CD4-positive, CD25-positive, alpha-beta regulatory T cell (primary cell): ENCODE measurements at regions not wholly inside any gene's neighbourhood (a gene's known extent, or its start where the extent isn't known, plus 50 kb on each side); places are given as distances from the start of the nearest gene placed in this dataset.
"Not testable (repeated sequence)": the region's sequence is repeated elsewhere in the genome, so short reads cannot be mapped to it uniquely, and the experiment has no call there.

Experiments
- ATAC-seq, 2 donors: fragments of 150-1000 bp; cut with Tn5 transposase; one replicate each; pipeline ENCODE4 v1.10.0; 2021; ENCODE audit warnings: low read depth in 2 of 2, moderate number of reproducible peaks in 2 of 2, moderate library complexity in 1 of 2
- DNase-seq, 3 donors: peaks; one replicate each; pipeline versions ENCODE4 v3.0.0 to v3.0.0-alpha.2; 2012 to 2022; ENCODE audit warnings: mixed read lengths in 1 of 3
- H3K27ac ChIP-seq: one replicate; pipeline ENCODE4 v1.7.0; 2013; ENCODE audit warnings: mild to moderate bottlenecking, low read length; ENCODE audit not compliant: insufficient read depth, poor library complexity, severe bottlenecking
- H3K27me3 ChIP-seq: one replicate; pipeline ENCODE4 v1.7.0; 2013; ENCODE audit warnings: low read length; ENCODE audit not compliant: control insufficient read depth, insufficient read depth
- H3K36me3 ChIP-seq: one replicate; pipeline ENCODE4 v1.7.0; 2013; ENCODE audit warnings: mild to moderate bottlenecking, low read length, moderate library complexity; ENCODE audit not compliant: control insufficient read depth, insufficient read depth
- H3K4me1 ChIP-seq: 2 replicates; pipeline ENCODE4 v1.7.0; 2013; ENCODE audit warnings: mild to moderate bottlenecking, low read length; ENCODE audit not compliant: insufficient read depth, control insufficient read depth, poor library complexity, severe bottlenecking
- H3K4me3 ChIP-seq: one replicate; pipeline ENCODE4 v1.7.0; 2013; ENCODE audit warnings: low read depth, mild to moderate bottlenecking, low read length, moderate library complexity
- H3K9me3 ChIP-seq, 2 experiments: 1 replicate in 1 of 2; 2 replicates in 1 of 2; pipeline ENCODE4 v1.7.0; 2013; ENCODE audit warnings: low read length in 2 of 2, mild to moderate bottlenecking in 1 of 2, moderate library complexity in 1 of 2; ENCODE audit not compliant: control insufficient read depth in 2 of 2
- H3K27ac Mint-ChIP-seq, 3 donors: one replicate each; pipeline ENCODE4 v1.8.0; 2020 to 2022; ENCODE audit warnings: mild to moderate bottlenecking in 3 of 3, mixed read lengths in 3 of 3, moderate library complexity in 2 of 3
- H3K27me3 Mint-ChIP-seq: one replicate; pipeline ENCODE4 v1.8.0; 2022; ENCODE audit warnings: mild to moderate bottlenecking, mixed read lengths
- H3K36me3 Mint-ChIP-seq: one replicate; pipeline ENCODE4 v1.8.0; 2020; ENCODE audit warnings: mixed read lengths
- H3K4me1 Mint-ChIP-seq, 4 donors: one replicate each; pipeline ENCODE4 v1.8.0; 2020 to 2022; ENCODE audit warnings: mixed read lengths in 4 of 4, mild to moderate bottlenecking in 1 of 4
- H3K4me3 Mint-ChIP-seq, 4 donors: one replicate each; pipeline ENCODE4 v1.8.0; 2020 to 2022; ENCODE audit warnings: mild to moderate bottlenecking in 4 of 4, mixed read lengths in 4 of 4, moderate library complexity in 3 of 4
- H3K9me3 Mint-ChIP-seq, 7 donors: one replicate each; pipeline ENCODE4 v1.8.0; 2020 to 2022; ENCODE audit warnings: mixed read lengths in 7 of 7, mild to moderate bottlenecking in 3 of 7, moderate library complexity in 2 of 7

DNA sequence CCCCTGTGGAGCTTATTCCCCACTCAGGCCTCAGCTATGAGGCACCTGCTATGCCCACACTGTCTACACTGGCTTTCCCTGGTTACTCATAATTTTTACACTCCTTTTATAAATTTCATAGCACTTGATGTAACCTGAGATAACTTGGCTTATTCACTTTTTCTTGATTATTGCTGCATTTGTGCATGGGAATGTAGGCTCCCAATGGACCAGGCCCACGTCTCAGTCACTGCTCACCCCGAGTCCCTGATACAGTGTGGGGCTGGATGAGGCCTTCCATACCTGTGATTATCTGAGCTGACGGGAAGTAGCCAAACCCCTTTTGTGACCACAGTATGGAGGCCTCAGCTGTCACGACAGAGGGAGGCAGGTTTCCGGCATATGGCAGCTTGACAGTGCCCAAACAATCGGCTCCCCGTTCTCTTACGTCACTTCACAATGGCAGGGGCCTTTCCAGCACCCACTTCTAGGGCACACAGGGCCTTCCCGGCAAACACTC is 645.3 kb downstream of the ACTR3B start:
- no peaks in the 10 kb centered on the region for H3K4me1 ChIP-seq
- no peak for ATAC-seq
- no peak overlapping the region for H3K4me3 ChIP-seq
- Mint-ChIP-seq H3K36me3 (no peaks in the 10 kb centered on the region), H3K27me3 (no peaks in the 10 kb centered on the region), H3K27ac (no peak overlapping the region), H3K4me3 (no peak overlapping the region), H3K9me3 (peaks cover 0 to 7% (median 1%) of the 10 kb centered on the region in 7 donors), H3K4me1 (no peaks in the 10 kb centered on the region)
- no peaks in the 10 kb centered on the region for H3K9me3 ChIP-seq
- H3K27me3 ChIP-seq, result no peaks in the 10 kb centered on the region
- H3K36me3 ChIP-seq, result no peaks in the 10 kb centered on the region
- H3K27ac ChIP-seq, result no peak overlapping the region
- no peak for DNase-seq

DNA sequence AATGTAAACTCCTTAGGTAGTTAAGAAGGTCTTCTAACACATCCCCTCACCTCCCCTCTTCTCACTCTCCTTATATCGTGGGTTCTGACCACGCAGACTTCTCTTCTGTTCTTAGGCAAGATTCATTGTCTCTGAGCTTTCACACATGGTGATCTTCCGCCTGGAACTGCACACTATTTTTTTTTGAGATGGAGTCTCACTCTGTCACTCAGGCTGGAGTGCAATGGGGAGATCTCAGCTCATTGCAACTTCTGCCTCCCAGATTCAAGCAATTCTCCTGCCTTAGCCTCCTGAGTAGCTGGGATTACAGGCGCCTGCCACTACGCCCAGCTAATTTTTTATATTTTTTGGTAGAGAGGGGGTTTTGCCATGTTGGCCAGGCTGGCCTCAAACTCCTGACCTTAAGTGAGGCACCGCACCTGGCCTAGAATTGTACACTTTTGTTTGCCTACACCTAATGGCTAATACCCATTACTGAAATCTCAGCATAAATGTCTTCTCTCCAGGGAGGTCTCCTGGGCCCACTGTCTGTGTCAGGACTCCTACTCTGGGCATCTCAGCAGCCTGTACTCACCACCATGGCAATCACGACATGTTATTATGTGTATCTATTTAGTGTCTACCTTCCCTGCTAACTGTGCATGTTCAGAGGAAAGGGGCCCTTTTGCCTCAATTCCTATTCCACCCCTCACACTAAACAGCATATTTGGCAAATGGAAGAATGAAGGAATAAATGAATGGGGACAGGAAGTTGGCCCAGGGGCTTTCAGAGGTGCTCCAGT is 646.3 kb upstream of the DPP6 start:
- ATAC-seq (no peak), DNase-seq (no peak)
- no peaks in the 10 kb centered on the region for H3K9me3 ChIP-seq
- H3K4me3 ChIP-seq, result no peak overlapping the region
- no peaks in the 10 kb centered on the region for H3K4me1 Mint-ChIP-seq
- H3K4me3 Mint-ChIP-seq, result no peak overlapping the region
- no peak overlapping the region for H3K27ac Mint-ChIP-seq
- no peaks in the 10 kb centered on the region for H3K36me3 Mint-ChIP-seq
- no peak overlapping the region for H3K27ac ChIP-seq
- H3K36me3 ChIP-seq, result no peaks in the 10 kb centered on the region
- no peaks in the 10 kb centered on the region for H3K4me1 ChIP-seq
- no peaks in the 10 kb centered on the region for H3K27me3 Mint-ChIP-seq
- H3K27me3 ChIP-seq, result no peaks in the 10 kb centered on the region
- peaks cover 0 to 7% (median 3%) of the 10 kb centered on the region in 7 donors for H3K9me3 Mint-ChIP-seq

DNA sequence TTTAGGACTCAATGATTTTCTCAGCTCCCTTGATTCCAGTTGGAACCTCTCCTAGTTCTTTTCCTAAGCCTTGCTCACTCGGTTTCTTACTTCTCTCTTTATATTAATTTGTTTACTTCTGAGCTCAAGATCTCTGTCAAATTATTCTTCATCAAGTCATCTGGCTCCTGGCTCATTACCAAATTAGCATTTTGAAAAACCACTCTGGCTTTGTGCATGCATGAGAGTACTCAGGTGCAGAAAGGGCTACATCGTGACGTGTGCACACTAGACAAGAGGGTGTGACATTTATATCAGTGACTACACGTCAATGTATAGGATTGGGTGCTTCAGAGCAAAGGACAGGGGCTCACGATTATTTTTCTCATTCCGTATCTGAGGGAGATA is 645.7 kb upstream of the DPP6 start:
- Histone ChIP-seq H3K4me1 (no peaks in the 10 kb centered on the region), H3K9me3 (no peaks in the 10 kb centered on the region), H3K27me3 (no peaks in the 10 kb centered on the region), H3K4me3 (no peak overlapping the region), H3K36me3 (no peaks in the 10 kb centered on the region), H3K27ac (no peak overlapping the region)
- no peak for DNase-seq
- no peaks in the 10 kb centered on the region for H3K4me1 Mint-ChIP-seq
- ATAC-seq, result no peak
- no peak overlapping the region for H3K4me3 Mint-ChIP-seq
- H3K27me3 Mint-ChIP-seq, result no peaks in the 10 kb centered on the region
- peaks cover 0 to 12% (median 3%) of the 10 kb centered on the region in 7 donors for H3K9me3 Mint-ChIP-seq
- H3K27ac Mint-ChIP-seq, result no peak overlapping the region
- no peaks in the 10 kb centered on the region for H3K36me3 Mint-ChIP-seq

DNA sequence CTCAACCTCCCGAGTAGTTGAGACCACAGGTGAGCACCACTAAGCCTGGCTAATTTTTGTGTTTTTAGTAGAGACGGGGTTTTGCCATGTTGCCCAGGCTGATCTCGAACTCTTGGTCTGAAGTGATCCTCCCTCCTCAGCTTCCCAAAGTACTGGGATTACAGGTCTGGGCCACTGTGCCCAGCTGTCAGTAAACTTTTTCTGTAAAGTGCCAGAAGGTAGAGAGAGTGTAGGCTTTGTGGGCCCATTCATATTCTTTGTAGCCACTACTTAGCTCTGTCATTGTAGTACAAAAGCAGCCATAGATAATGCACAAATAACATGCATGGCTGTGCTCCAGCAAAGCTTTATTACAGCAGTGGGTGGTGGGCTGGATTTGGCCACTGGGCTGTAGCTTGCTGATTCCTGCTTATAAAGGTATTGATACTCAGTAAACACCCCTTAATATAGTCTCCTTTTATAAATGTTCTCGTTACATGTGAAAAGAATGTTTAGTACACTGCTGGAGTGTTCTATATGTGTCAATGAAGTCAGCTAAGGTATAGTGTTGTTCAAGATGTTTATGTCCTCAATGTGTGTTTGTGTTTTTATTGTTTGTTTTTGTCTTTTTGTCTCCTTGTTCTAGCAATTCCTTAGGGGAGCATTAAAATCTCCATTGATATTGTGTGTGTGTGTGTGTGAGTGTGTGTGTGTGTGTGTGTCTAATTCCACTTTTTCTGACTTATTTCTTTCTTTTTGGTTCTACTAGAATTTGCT is 644.7 kb upstream of the DPP6 start:
- H3K27me3 Mint-ChIP-seq, result no peaks in the 10 kb centered on the region
- H3K4me1 Mint-ChIP-seq, result no peaks in the 10 kb centered on the region
- DNase-seq (no peak), ATAC-seq (no peak)
- H3K9me3 ChIP-seq, result no peaks in the 10 kb centered on the region
- peaks cover 0 to 12% (median 5%) of the 10 kb centered on the region in 7 donors for H3K9me3 Mint-ChIP-seq
- H3K4me3 ChIP-seq, result no peak overlapping the region
- H3K27ac Mint-ChIP-seq, result no peak overlapping the region
- no peaks in the 10 kb centered on the region for H3K36me3 ChIP-seq
- H3K36me3 Mint-ChIP-seq, result peaks cover under 1% of the 10 kb centered on the region
- H3K4me3 Mint-ChIP-seq, result peak overlapping the region in 1 of 4 donors; percentile 32
- H3K4me1 ChIP-seq, result no peaks in the 10 kb centered on the region
- no peak overlapping the region for H3K27ac ChIP-seq
- H3K27me3 ChIP-seq, result no peaks in the 10 kb centered on the region

DNA sequence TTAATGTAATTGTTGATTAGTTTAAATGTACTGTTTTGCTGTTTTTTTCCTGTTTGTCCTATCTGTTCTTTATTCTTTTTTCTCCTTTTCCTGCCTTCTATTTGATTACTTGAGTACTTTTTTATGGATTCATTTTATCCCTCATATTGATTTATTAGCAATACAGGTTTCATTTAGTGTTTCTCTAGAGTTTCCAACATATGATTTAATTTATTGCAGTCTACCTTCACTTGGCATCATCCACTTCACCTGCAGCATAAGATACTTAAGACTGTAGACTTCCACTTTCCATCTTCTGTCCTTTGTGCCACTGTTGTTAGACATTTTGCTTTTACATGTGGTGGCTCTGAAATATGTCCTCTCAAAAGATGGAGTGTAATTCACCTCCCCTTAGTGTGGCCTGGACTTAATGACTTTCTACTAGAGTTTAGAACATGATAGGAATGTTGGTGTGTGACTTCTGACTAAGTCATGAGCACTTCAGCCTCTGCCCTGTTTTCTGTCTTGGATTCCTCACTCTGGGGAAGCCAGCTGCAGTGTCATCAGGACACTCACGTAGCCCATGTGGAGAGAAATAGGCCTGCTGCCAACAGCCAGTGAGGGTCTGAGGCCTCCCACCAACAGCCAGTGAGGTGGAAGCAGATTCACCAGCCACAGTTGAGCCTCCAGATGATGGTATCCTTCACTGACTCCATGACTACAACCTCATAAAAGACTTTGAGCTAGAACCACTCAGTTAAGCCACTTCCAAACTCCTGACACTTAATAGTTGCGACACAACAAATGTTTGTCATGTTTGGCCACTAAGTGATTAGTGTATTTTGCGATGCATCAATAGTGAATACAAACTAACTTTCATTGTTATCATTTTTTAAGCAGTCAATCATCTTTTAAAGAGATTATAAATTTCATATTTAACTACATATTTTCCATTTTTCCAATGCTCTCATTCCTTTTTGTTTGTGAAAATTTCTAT is 643.5 kb upstream of the DPP6 start:
- H3K4me3 ChIP-seq, result no peak overlapping the region
- Mint-ChIP-seq H3K9me3 (peaks cover 0 to 16% (median 5%) of the 10 kb centered on the region in 7 donors), H3K4me1 (no peaks in the 10 kb centered on the region), H3K27ac (no peak overlapping the region), H3K27me3 (no peaks in the 10 kb centered on the region), H3K36me3 (peaks cover 4% of the 10 kb centered on the region), H3K4me3 (no peak overlapping the region)
- H3K4me1 ChIP-seq, result no peaks in the 10 kb centered on the region
- DNase-seq (no peak), ATAC-seq (no peak)
- H3K36me3 ChIP-seq, result no peaks in the 10 kb centered on the region
- H3K9me3 ChIP-seq, result no peaks in the 10 kb centered on the region
- no peak overlapping the region for H3K27ac ChIP-seq
- H3K27me3 ChIP-seq, result no peaks in the 10 kb centered on the region

DNA sequence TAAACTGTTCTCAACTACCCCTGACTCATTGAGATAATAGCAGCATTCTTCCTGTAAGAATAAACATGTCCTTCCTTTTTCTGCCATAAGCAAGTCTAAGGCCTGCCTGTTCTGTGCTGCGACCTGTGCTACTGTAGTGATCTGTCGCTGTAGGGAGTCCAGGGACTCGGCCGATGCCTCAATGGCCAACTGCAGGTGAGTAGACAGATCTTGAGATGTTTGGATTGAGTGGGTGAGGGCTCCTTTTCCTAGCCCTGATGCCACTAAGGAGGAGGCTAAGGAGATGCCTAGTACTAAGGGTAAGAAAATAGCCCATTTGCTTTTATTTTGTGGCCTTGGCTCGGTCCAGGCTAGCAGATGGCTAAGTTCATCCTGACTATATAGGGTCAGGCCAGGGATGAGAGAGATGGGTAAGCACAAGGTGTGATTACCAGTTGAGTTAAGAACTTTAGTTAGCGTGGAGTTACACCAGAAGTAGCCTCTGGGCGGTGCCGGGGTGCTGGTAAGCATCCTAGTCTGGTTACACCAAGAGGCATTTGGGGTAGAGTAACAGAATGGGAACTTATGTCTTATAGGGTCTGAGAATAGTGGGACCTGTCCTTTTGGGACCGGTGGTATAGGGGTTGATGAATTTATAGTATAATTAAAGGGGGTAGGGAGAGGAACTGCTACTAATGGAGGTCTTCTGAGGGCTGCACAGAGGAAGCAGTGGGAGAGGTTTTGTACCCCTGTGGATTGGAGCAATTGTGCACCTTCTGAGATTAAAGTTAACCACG is 642.4 kb upstream of the DPP6 start:
- not testable (repeated sequence) for H3K36me3 ChIP-seq, H3K27ac ChIP-seq, H3K27me3 ChIP-seq, DNase-seq, H3K4me3 Mint-ChIP-seq, H3K4me1 Mint-ChIP-seq, H3K36me3 Mint-ChIP-seq, H3K4me3 ChIP-seq, H3K4me1 ChIP-seq, H3K9me3 ChIP-seq, H3K27ac Mint-ChIP-seq, ATAC-seq, H3K27me3 Mint-ChIP-seq
- H3K9me3 Mint-ChIP-seq, result peaks cover 0 to 16% (median 3%) of the 10 kb centered on the region in 7 donors
